Endothelial cell of umbilical vein (primary cell): ENCODE measurements at regions not wholly inside any gene's neighbourhood (a gene's known extent, or its start where the extent isn't known, plus 50 kb on each side); places are given as distances from the start of the nearest gene placed in this dataset.

Experiments used
- EZH2 ChIP-seq: IDR thresholded peaks from 2 replicates; pipeline ENCODE4 v1.6.1; 2012; ENCODE audit warnings: borderline replicate concordance, low read depth, mild to moderate bottlenecking, moderate library complexity, low read length, inconsistent platforms; ENCODE audit not compliant: severe bottlenecking
- FOS ChIP-seq: IDR thresholded peaks from 2 replicates; pipeline ENCODE4 v1.6.1; 2011; ENCODE audit warnings: mild to moderate bottlenecking, low read length, moderate library complexity, borderline replicate concordance; ENCODE audit not compliant: insufficient read depth
- MYC ChIP-seq: IDR thresholded peaks from one replicate; pipeline ENCODE4 v1.6.1; 2011; ENCODE audit warnings: mild to moderate bottlenecking, low read depth, low read length
- POLR2A ChIP-seq: IDR thresholded peaks from 2 replicates; pipeline ENCODE4 v1.6.1; 2012; ENCODE audit warnings: low read depth, mild to moderate bottlenecking, control low read depth, low read length
- POLR2AphosphoS5 ChIP-seq: IDR thresholded peaks from 2 replicates; pipeline ENCODE4 v1.6.1; 2012; ENCODE audit warnings: low read depth, mild to moderate bottlenecking, control low read depth, low read length, moderate library complexity; ENCODE audit not compliant: insufficient read depth
- TF ChIP-seq, protein P1 (sequence below), 2 donors: IDR thresholded peaks; 1 replicate in 1 of 2; 2 replicates in 1 of 2; pipeline ENCODE4 v1.5.1; 2011; ENCODE audit warnings: low read length in 2 of 2, mild to moderate bottlenecking in 2 of 2, moderate library complexity in 2 of 2, control low read depth in 1 of 2, inconsistent platforms in 1 of 2, low read depth in 1 of 2; ENCODE audit not compliant: insufficient read depth in 1 of 2; ENCODE audit errors: extremely low read depth in 1 of 2
- TF ChIP-seq, protein P2 (sequence below): IDR thresholded peaks from 2 replicates; pipeline ENCODE4 v1.6.1; 2011; ENCODE audit not compliant: insufficient read depth, insufficient read length

DNA sequence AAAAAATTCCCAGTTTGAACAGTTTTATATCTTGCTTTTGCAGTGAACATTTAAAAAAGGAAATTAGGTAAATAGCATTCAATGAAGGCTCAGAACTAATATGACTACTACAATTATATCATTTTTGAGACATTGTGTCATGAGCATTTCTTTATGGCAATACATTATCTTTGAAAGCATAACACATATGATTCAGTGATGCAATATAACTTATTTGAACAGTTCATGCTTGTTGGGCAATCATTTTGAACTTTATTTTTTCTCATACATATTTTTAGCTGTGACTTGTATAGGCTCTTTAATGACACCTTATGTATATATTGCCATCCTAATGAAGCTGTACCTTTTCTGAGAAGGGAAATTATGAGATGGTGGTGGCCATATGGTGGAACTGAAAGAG, 828.6 kb upstream of the NR2F2 start:
- TF ChIP-seq, protein P1, sequence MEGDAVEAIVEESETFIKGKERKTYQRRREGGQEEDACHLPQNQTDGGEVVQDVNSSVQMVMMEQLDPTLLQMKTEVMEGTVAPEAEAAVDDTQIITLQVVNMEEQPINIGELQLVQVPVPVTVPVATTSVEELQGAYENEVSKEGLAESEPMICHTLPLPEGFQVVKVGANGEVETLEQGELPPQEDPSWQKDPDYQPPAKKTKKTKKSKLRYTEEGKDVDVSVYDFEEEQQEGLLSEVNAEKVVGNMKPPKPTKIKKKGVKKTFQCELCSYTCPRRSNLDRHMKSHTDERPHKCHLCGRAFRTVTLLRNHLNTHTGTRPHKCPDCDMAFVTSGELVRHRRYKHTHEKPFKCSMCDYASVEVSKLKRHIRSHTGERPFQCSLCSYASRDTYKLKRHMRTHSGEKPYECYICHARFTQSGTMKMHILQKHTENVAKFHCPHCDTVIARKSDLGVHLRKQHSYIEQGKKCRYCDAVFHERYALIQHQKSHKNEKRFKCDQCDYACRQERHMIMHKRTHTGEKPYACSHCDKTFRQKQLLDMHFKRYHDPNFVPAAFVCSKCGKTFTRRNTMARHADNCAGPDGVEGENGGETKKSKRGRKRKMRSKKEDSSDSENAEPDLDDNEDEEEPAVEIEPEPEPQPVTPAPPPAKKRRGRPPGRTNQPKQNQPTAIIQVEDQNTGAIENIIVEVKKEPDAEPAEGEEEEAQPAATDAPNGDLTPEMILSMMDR (IDR thresholded peaks at IDR 0.05; ENCODE audit: extremely low read depth in 1 of 2, insufficient read depth in 1 of 2, low read depth in 1 of 2, low read length in 2 of 2) = no peak
- TF ChIP-seq MYC (no peak), EZH2 (no peak), POLR2AphosphoS5 (no peak), POLR2A (no peak), FOS (no peak)
- TF ChIP-seq, protein P2, sequence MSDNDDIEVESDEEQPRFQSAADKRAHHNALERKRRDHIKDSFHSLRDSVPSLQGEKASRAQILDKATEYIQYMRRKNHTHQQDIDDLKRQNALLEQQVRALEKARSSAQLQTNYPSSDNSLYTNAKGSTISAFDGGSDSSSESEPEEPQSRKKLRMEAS = no peak
